GM06990 (cell line): ENCODE measurements at regions not wholly inside any gene's neighbourhood (a gene's known extent, or its start where the extent isn't known, plus 50 kb on each side); places are given as distances from the start of the nearest gene placed in this dataset.

Experiments
- DNase-seq: peaks from one replicate; pipeline ENCODE4 v3.0.0-alpha.2; 2011; ENCODE audit not compliant: insufficient read length; ENCODE audit errors: extremely low read depth
- H3K27me3 ChIP-seq: replicated peaks from 2 replicates; pipeline ENCODE4 v1.6.0; 2011; ENCODE audit warnings: low read length; ENCODE audit not compliant: control insufficient read depth, insufficient read depth
- H3K36me3 ChIP-seq: 2 replicates; pipeline ENCODE4 v1.5.1; 2011; ENCODE audit warnings: low read length; ENCODE audit not compliant: control insufficient read depth, insufficient read depth
- H3K4me3 ChIP-seq: replicated peaks from 2 replicates; pipeline ENCODE4 v1.5.1; 2011; ENCODE audit warnings: low read depth, mild to moderate bottlenecking, control low read depth, low read length
- CTCF ChIP-seq: IDR thresholded peaks from 2 replicates; pipeline ENCODE4 v1.5.1; 2011; ENCODE audit warnings: low read length, control low read depth, mild to moderate bottlenecking, inconsistent platforms; ENCODE audit not compliant: insufficient read depth, poor library complexity, severe bottlenecking

- TF ChIP-seq CTCF = no peak
- H3K27me3 ChIP-seq = no peaks in the 10 kb centered on the region
- H3K36me3 ChIP-seq = no peaks in the 10 kb centered on the region
- no peak for DNase-seq
- no peak overlapping the region for H3K4me3 ChIP-seq
Measured at GRCh38 chr10:62903828-62904227, 87.7 kb upstream of the EGR2 start.

- TF ChIP-seq CTCF = no peak
- H3K4me3 ChIP-seq = no peak overlapping the region
- no peaks in the 10 kb centered on the region for H3K27me3 ChIP-seq
- no peak for DNase-seq
- no peaks in the 10 kb centered on the region for H3K36me3 ChIP-seq
Measured at GRCh38 chr10:62900829-62901571, 84.8 kb upstream of the EGR2 start.

GRCh38 chr10:62899311-62899710 lies 83.1 kb upstream of the EGR2 start:
- no peak for DNase-seq
- H3K27me3 ChIP-seq = no peaks in the 10 kb centered on the region
- no peak for TF ChIP-seq CTCF
- no peaks in the 10 kb centered on the region for H3K36me3 ChIP-seq
- no peak overlapping the region for H3K4me3 ChIP-seq

- Histone ChIP-seq H3K4me3 (no peak overlapping the region), H3K27me3 (no peaks in the 10 kb centered on the region), H3K36me3 (no peaks in the 10 kb centered on the region)
- no peak for TF ChIP-seq CTCF
- no peak for DNase-seq
Measured at GRCh38 chr10:62895063-62895462, 78.9 kb upstream of the EGR2 start.

GRCh38 chr10:62894156-62894555 lies 78.0 kb upstream of the EGR2 start:
- DNase-seq = no peak
- Histone ChIP-seq H3K36me3 (no peaks in the 10 kb centered on the region), H3K27me3 (no peaks in the 10 kb centered on the region), H3K4me3 (no peak overlapping the region)
- TF ChIP-seq CTCF = no peak

GRCh38 chr10:62893036-62893435 lies 76.9 kb upstream of the EGR2 start:
- no peak for DNase-seq
- no peak overlapping the region for H3K4me3 ChIP-seq
- H3K27me3 ChIP-seq = no peaks in the 10 kb centered on the region
- H3K36me3 ChIP-seq = no peaks in the 10 kb centered on the region
- TF ChIP-seq CTCF = no peak
